CD4-positive, alpha-beta memory T cell (primary cell): ENCODE measurements at regions not wholly inside any gene's neighbourhood (a gene's known extent, or its start where the extent isn't known, plus 50 kb on each side); places are given as distances from the start of the nearest gene placed in this dataset.
A peak's percentile ranks its signal among the peaks of the same experiment; 100 is the strongest.
"Not testable (repeated sequence)": the region's sequence is repeated elsewhere in the genome, so short reads cannot be mapped to it uniquely, and the experiment has no call there.

Source experiments
- CTCF ChIA-PET: fragments of 350-600 bp; sonication (Branson Sonifier 250); formaldehyde crosslinking; loops from one replicate; lab custom pipeline; 2021; ENCODE audit warnings: inconsistent platforms; ENCODE audit not compliant: partially characterized antibody; lab: Charles Lee
- POLR2A ChIA-PET: fragments of 350-600 bp; sonication (Branson Sonifier 250); formaldehyde crosslinking; loops from one replicate; lab custom pipeline; 2021; ENCODE audit not compliant: partially characterized antibody; lab: Charles Lee
- DNase-seq, 5 donors: peaks; one replicate each; pipeline versions ENCODE4 v3.0.0 to v3.0.0-alpha.2; 2020 to 2022; ENCODE audit warnings: mixed read lengths in 1 of 5
- H3K27ac ChIP-seq: one replicate; pipeline ENCODE4 v1.7.0; 2013; ENCODE audit warnings: low read depth, low read length
- H3K27me3 ChIP-seq: 2 replicates; pipeline ENCODE4 v1.7.0; 2013; ENCODE audit warnings: mild to moderate bottlenecking, low read length, moderate library complexity; ENCODE audit not compliant: insufficient read depth
- H3K36me3 ChIP-seq: 2 replicates; pipeline ENCODE4 v1.7.0; 2013; ENCODE audit warnings: mild to moderate bottlenecking, low read length, moderate library complexity; ENCODE audit not compliant: insufficient read depth
- H3K4me1 ChIP-seq: 2 replicates; pipeline ENCODE4 v1.7.0; 2013; ENCODE audit warnings: mild to moderate bottlenecking, low read length, moderate library complexity; ENCODE audit not compliant: insufficient read depth
- H3K4me3 ChIP-seq, 2 donors: one replicate each; pipeline ENCODE4 v1.7.0; 2013; ENCODE audit warnings: low read length in 2 of 2, mild to moderate bottlenecking in 1 of 2
- H3K9me3 ChIP-seq, 2 donors: one replicate each; pipeline ENCODE4 v1.7.0; 2013; ENCODE audit warnings: low read length in 2 of 2, control low read depth in 1 of 2; ENCODE audit not compliant: control insufficient read depth in 1 of 2
- H3K27ac Mint-ChIP-seq, 7 donors: one replicate each; pipeline ENCODE4 v1.8.0; 2020 to 2021; ENCODE audit warnings: mixed read lengths in 7 of 7, mild to moderate bottlenecking in 6 of 7, inconsistent platforms in 3 of 7, moderate library complexity in 3 of 7
- H3K27me3 Mint-ChIP-seq, 2 donors: one replicate each; pipeline ENCODE4 v1.8.0; 2020 to 2021; ENCODE audit warnings: mixed read lengths in 2 of 2
- H3K36me3 Mint-ChIP-seq, 2 donors: one replicate each; pipeline ENCODE4 v1.8.0; 2020 to 2021; ENCODE audit warnings: mixed read lengths in 2 of 2, inconsistent platforms in 1 of 2, mild to moderate bottlenecking in 1 of 2
- H3K4me1 Mint-ChIP-seq, 4 donors: one replicate each; pipeline ENCODE4 v1.8.0; 2020 to 2021; ENCODE audit warnings: mixed read lengths in 4 of 4, mild to moderate bottlenecking in 1 of 4
- H3K4me3 Mint-ChIP-seq, 8 donors: one replicate each; pipeline ENCODE4 v1.8.0; 2020 to 2021; ENCODE audit warnings: mixed read lengths in 8 of 8, mild to moderate bottlenecking in 7 of 8, moderate library complexity in 6 of 8, inconsistent platforms in 3 of 8
- H3K9me3 Mint-ChIP-seq, 8 donors: one replicate each; pipeline ENCODE4 v1.8.0; 2020 to 2021; ENCODE audit warnings: mixed read lengths in 8 of 8, mild to moderate bottlenecking in 5 of 8, inconsistent platforms in 3 of 8, moderate library complexity in 1 of 8
- intact Hi-C: fragments of 100-400 bp; cut with micrococcal nuclease; formaldehyde crosslinking; loops from one replicate; pipeline ENCODE4 v1.15.1; 2023

GRCh38 chr3:107198581-107199181 lies 178.6 kb upstream of the CCDC54 start:
- intact Hi-C loops = no loop called here
- DNase-seq = no peak
- H3K4me1 ChIP-seq = no peaks in the 10 kb centered on the region
- H3K27me3 ChIP-seq = peaks cover 4% of the 10 kb centered on the region
- H3K36me3 Mint-ChIP-seq = no peaks in the 10 kb centered on the region
- no peaks in the 10 kb centered on the region for H3K9me3 ChIP-seq
- H3K36me3 ChIP-seq = no peaks in the 10 kb centered on the region
- H3K4me1 Mint-ChIP-seq = no peaks in the 10 kb centered on the region
- H3K27ac Mint-ChIP-seq = no peak overlapping the region
- no peak overlapping the region for H3K4me3 Mint-ChIP-seq
- H3K27me3 Mint-ChIP-seq = peaks cover 10 to 17% of the 10 kb centered on the region in 2 donors
- H3K4me3 ChIP-seq = no peak overlapping the region
- ChIA-PET CTCF (no interaction called here), POLR2A (no interaction called here)
- no peak overlapping the region for H3K27ac ChIP-seq
- peaks cover 0 to 2% (median 0%) of the 10 kb centered on the region in 8 donors for H3K9me3 Mint-ChIP-seq

GRCh38 chr3:107201146-107201545 lies 176.1 kb upstream of the CCDC54 start:
- no peak overlapping the region for H3K4me3 Mint-ChIP-seq
- intact Hi-C loops = no loop called here
- no peaks in the 10 kb centered on the region for H3K4me1 ChIP-seq
- peaks cover 0 to 2% (median 0%) of the 10 kb centered on the region in 8 donors for H3K9me3 Mint-ChIP-seq
- H3K4me1 Mint-ChIP-seq = no peaks in the 10 kb centered on the region
- H3K27me3 Mint-ChIP-seq = peaks cover 9 to 14% of the 10 kb centered on the region in 2 donors
- no peak for DNase-seq
- no peak overlapping the region for H3K4me3 ChIP-seq
- H3K27me3 ChIP-seq = peaks cover 4% of the 10 kb centered on the region
- H3K27ac ChIP-seq = no peak overlapping the region
- H3K36me3 Mint-ChIP-seq = no peaks in the 10 kb centered on the region
- no peaks in the 10 kb centered on the region for H3K9me3 ChIP-seq
- peak overlapping the region in 1 of 7 donors; percentile 38 for H3K27ac Mint-ChIP-seq
- POLR2A ChIA-PET = no interaction called here
- CTCF ChIA-PET = no interaction called here
- H3K36me3 ChIP-seq = no peaks in the 10 kb centered on the region

GRCh38 chr3:107202885-107203284 lies 174.4 kb upstream of the CCDC54 start:
- H3K4me3 Mint-ChIP-seq, H3K27me3 ChIP-seq, H3K4me1 Mint-ChIP-seq, H3K9me3 ChIP-seq, H3K9me3 Mint-ChIP-seq, DNase-seq, CTCF ChIA-PET, intact Hi-C loops, H3K36me3 Mint-ChIP-seq, H3K4me3 ChIP-seq, H3K27ac ChIP-seq, H3K27ac Mint-ChIP-seq, H3K4me1 ChIP-seq, POLR2A ChIA-PET, H3K36me3 ChIP-seq: not testable (repeated sequence)
- peaks cover 9 to 14% of the 10 kb centered on the region in 2 donors for H3K27me3 Mint-ChIP-seq

- H3K36me3 Mint-ChIP-seq = no peaks in the 10 kb centered on the region
- no peak overlapping the region for H3K4me3 ChIP-seq
- no peak overlapping the region for H3K27ac Mint-ChIP-seq
- no peaks in the 10 kb centered on the region for H3K4me1 ChIP-seq
- H3K27me3 Mint-ChIP-seq = peaks cover 3 to 10% of the 10 kb centered on the region in 2 donors
- no peaks in the 10 kb centered on the region for H3K36me3 ChIP-seq
- H3K27ac ChIP-seq = no peak overlapping the region
- peaks cover 0 to 2% (median 0%) of the 10 kb centered on the region in 8 donors for H3K9me3 Mint-ChIP-seq
- no peak for DNase-seq
- H3K4me3 Mint-ChIP-seq = no peak overlapping the region
- H3K9me3 ChIP-seq = no peaks in the 10 kb centered on the region
- no peaks in the 10 kb centered on the region for H3K27me3 ChIP-seq
- intact Hi-C loops = no loop called here
- POLR2A ChIA-PET = no interaction called here
- CTCF ChIA-PET = no interaction called here
- no peaks in the 10 kb centered on the region for H3K4me1 Mint-ChIP-seq
Measured at GRCh38 chr3:107204121-107204520, 173.1 kb upstream of the CCDC54 start.

- no peak overlapping the region for H3K27ac Mint-ChIP-seq
- CTCF ChIA-PET = no interaction called here
Measured at GRCh38 chr3:107205358-107205757, 171.9 kb upstream of the CCDC54 start.

GRCh38 chr3:107206141-107206540 lies 171.1 kb upstream of the CCDC54 start:
- no peaks in the 10 kb centered on the region for H3K4me1 ChIP-seq
- H3K9me3 ChIP-seq = no peaks in the 10 kb centered on the region
- no peaks in the 10 kb centered on the region for H3K4me1 Mint-ChIP-seq
- no peak overlapping the region for H3K27ac ChIP-seq
- H3K9me3 Mint-ChIP-seq = peaks cover 0 to 2% (median 0%) of the 10 kb centered on the region in 8 donors
- peaks cover 3 to 10% of the 10 kb centered on the region in 2 donors for H3K27me3 Mint-ChIP-seq
- intact Hi-C loops = no loop called here
- H3K36me3 ChIP-seq = no peaks in the 10 kb centered on the region
- POLR2A ChIA-PET = no interaction called here
- CTCF ChIA-PET = interaction anchor here (1.0 kb wide), 1 partner anchor 30 kb away, joined by 4 read pairs; no protein-coding TSS in a partner anchor
- H3K27ac Mint-ChIP-seq = no peak overlapping the region
- H3K4me3 ChIP-seq = no peak overlapping the region
- no peak overlapping the region for H3K4me3 Mint-ChIP-seq
- H3K36me3 Mint-ChIP-seq = no peaks in the 10 kb centered on the region
- no peaks in the 10 kb centered on the region for H3K27me3 ChIP-seq
- DNase-seq = no peak

More at GRCh38 chr3:107205358-107205757, 171.9 kb upstream of the CCDC54 start:
- Mint-ChIP-seq H3K4me3 (no peak overlapping the region), H3K4me1 (no peaks in the 10 kb centered on the region), H3K27me3 (peaks cover 3 to 12% of the 10 kb centered on the region in 2 donors), H3K9me3 (peaks cover 0 to 2% (median 0%) of the 10 kb centered on the region in 8 donors), H3K36me3 (no peaks in the 10 kb centered on the region)
- Histone ChIP-seq H3K9me3 (no peaks in the 10 kb centered on the region), H3K36me3 (no peaks in the 10 kb centered on the region), H3K27me3 (no peaks in the 10 kb centered on the region), H3K4me1 (no peaks in the 10 kb centered on the region), H3K27ac (no peak overlapping the region), H3K4me3 (no peak overlapping the region)
- no peak for DNase-seq
- intact Hi-C loops = no loop called here
- POLR2A ChIA-PET = no interaction called here

- Mint-ChIP-seq H3K9me3 (peaks cover 0 to 2% (median 0%) of the 10 kb centered on the region in 8 donors), H3K4me3 (no peak overlapping the region), H3K27me3 (peaks cover 3 to 8% of the 10 kb centered on the region in 2 donors), H3K36me3 (no peaks in the 10 kb centered on the region), H3K4me1 (no peaks in the 10 kb centered on the region), H3K27ac (peak overlapping the region in 1 of 7 donors; percentile 22)
- intact Hi-C loops = no loop called here
- CTCF ChIA-PET = interaction anchor here (0.6 kb wide), 1 partner anchor 199 kb away, joined by 3 read pairs; no protein-coding TSS in a partner anchor
- H3K27me3 ChIP-seq = no peaks in the 10 kb centered on the region
- H3K4me1 ChIP-seq = no peaks in the 10 kb centered on the region
- no peak overlapping the region for H3K4me3 ChIP-seq
- no peak for DNase-seq
- no peaks in the 10 kb centered on the region for H3K36me3 ChIP-seq
- H3K9me3 ChIP-seq = no peaks in the 10 kb centered on the region
- POLR2A ChIA-PET = no interaction called here
- H3K27ac ChIP-seq = no peak overlapping the region
Measured at GRCh38 chr3:107206945-107207344, 170.3 kb upstream of the CCDC54 start.
